ENCODE measurements at regions not wholly inside any gene's neighbourhood (a gene's known extent, or its start where the extent isn't known, plus 50 kb on each side); places are given as distances from the start of the nearest gene placed in this dataset.

DNA sequence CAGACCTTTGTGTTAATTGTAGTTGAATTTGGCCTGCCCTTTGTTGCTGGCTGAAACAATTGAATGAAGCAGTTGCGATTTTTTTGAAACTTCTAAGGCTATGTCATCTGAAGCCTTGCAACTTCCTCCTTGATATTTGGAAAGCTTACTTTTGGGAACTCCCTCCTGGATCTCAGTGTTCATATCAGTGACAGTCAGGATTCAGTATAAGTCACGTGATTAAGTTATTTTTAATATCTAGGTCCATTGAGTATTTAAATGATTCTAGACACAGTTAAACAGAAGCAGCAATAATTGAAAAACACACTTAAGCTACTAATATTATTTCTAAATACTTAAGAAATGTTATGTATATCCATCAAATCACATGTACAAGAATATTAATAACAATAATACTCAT is 951.3 kb downstream of the GRIK2 start:
- no peaks in the 10 kb centered on the region for H3K9me3 Mint-ChIP-seq
- H3K4me1 Mint-ChIP-seq: no peaks in the 10 kb centered on the region
- TF ChIP-seq, protein P1, sequence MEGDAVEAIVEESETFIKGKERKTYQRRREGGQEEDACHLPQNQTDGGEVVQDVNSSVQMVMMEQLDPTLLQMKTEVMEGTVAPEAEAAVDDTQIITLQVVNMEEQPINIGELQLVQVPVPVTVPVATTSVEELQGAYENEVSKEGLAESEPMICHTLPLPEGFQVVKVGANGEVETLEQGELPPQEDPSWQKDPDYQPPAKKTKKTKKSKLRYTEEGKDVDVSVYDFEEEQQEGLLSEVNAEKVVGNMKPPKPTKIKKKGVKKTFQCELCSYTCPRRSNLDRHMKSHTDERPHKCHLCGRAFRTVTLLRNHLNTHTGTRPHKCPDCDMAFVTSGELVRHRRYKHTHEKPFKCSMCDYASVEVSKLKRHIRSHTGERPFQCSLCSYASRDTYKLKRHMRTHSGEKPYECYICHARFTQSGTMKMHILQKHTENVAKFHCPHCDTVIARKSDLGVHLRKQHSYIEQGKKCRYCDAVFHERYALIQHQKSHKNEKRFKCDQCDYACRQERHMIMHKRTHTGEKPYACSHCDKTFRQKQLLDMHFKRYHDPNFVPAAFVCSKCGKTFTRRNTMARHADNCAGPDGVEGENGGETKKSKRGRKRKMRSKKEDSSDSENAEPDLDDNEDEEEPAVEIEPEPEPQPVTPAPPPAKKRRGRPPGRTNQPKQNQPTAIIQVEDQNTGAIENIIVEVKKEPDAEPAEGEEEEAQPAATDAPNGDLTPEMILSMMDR (IDR thresholded peaks at IDR 0.05): no peak
- no peaks in the 10 kb centered on the region for H3K36me3 Mint-ChIP-seq (ENCODE audit: low read depth)
- H3K4me3 Mint-ChIP-seq: no peak overlapping the region
- no peaks in the 10 kb centered on the region for H3K27me3 Mint-ChIP-seq (ENCODE audit: low read depth, poor library complexity)
- no peak for DNase-seq
- no peak overlapping the region for H3K27ac Mint-ChIP-seq

DNA sequence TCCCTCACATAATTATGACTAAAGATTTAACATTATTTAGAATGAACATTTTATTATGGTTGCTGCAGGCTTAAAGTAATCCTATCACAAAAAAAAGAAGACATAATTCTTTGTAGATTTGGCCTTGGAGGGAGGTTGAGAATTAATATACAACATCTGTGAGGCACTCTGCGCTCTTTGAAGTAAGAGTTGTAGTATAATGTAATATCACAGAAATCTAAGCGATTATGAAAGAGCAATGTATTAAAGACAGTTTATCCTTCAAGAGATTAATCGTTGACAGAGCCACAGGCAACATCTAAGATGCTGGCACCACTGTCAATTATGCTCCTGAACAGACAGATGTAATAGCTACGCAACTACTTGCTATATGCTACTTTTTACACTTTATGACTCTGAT is 946.8 kb downstream of the GRIK2 start:
- TF ChIP-seq, protein P1 (IDR thresholded peaks at IDR 0.05): no peak

DNA sequence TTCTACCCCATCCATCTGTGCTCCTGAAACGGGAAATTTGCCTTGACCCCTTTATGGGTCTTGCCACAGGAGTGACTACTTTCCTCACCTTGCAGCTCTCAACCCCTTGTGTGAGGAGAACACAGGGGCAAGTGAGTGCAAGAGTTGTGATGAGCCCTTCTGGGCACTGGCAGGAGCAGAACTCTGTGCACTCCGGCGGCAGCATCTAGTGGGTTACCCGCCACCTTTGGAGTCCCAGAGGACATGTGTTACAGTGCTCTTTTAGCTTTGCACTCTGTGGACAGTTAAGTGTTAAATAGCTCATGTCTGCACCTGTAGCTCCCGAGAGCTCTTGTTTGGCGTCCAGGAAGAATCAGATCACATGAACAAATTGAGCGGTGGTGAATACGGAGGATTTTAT is 940.2 kb downstream of the GRIK2 start:
- Mint-ChIP-seq H3K36me3 (ENCODE audit: low read depth) (no peaks in the 10 kb centered on the region), H3K27me3 (ENCODE audit: low read depth, poor library complexity) (no peaks in the 10 kb centered on the region), H3K4me1 (no peaks in the 10 kb centered on the region), H3K9me3 (no peaks in the 10 kb centered on the region), H3K4me3 (no peak overlapping the region), H3K27ac (no peak overlapping the region)
- TF ChIP-seq, protein P1 (IDR thresholded peaks at IDR 0.05): no peak
- no peak for DNase-seq

More for the DNA sequence above, 946.8 kb downstream of the GRIK2 start:
- H3K4me3 Mint-ChIP-seq: no peak overlapping the region
- H3K27me3 Mint-ChIP-seq (ENCODE audit: low read depth, poor library complexity): no peaks in the 10 kb centered on the region
- no peak overlapping the region for H3K27ac Mint-ChIP-seq
- no peaks in the 10 kb centered on the region for H3K4me1 Mint-ChIP-seq
- no peaks in the 10 kb centered on the region for H3K9me3 Mint-ChIP-seq
- no peak for DNase-seq
- H3K36me3 Mint-ChIP-seq (ENCODE audit: low read depth): no peaks in the 10 kb centered on the region

DNA sequence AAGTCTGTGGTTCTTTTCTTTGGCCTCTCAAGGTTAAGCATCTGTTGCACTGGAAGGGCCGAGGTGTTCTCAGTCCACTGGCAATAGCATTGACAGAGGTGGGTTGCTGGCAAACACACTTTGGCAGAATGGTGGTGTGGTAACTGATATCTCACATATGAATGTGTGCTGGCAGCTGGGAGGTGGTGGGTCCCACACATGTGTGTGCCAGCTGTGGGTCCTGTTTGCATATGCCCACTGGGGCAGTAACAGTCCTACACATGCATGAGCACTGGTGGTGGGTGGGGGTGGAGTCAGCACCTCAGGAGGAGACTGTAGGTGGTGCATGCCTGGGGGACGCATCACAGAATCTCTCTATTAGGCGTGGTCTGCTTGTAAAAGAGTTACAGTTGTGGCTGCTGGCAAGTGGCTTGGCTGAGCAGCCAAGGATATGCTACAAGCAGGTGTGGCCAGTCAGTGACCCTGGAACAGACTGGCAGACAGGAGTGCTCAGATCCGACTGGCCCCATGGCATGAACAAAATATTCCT is 934.3 kb downstream of the GRIK2 start:
- DNase-seq: no peak
- Mint-ChIP-seq H3K27ac (peak overlapping the region; percentile 30), H3K4me1 (no peaks in the 10 kb centered on the region), H3K9me3 (no peaks in the 10 kb centered on the region), H3K4me3 (no peak overlapping the region), H3K27me3 (ENCODE audit: low read depth, poor library complexity) (no peaks in the 10 kb centered on the region), H3K36me3 (ENCODE audit: low read depth) (no peaks in the 10 kb centered on the region)
- TF ChIP-seq, protein P1 (IDR thresholded peaks at IDR 0.05): no peak

DNA sequence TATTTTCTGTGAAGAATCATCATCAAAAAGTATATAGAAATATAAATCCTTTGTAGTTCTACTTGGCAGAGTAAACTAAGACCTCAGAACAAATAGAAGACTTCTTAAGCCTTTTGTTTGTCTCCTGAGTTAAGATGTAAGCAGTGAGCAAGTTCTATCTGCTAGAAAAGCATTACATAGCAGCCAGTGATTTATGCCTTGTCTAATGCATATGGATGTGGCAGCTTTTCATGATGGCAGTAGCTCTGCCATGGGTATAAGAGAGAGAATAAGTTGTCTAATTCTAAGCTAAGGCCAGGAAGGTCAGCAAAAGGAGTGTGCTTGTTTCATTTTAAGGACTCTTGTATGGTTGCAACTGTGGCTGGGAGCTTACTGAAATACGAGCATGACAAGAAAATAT is 920.2 kb downstream of the GRIK2 start:
- Mint-ChIP-seq H3K36me3 (ENCODE audit: low read depth) (no peaks in the 10 kb centered on the region), H3K27ac (no peak overlapping the region), H3K27me3 (ENCODE audit: low read depth, poor library complexity) (no peaks in the 10 kb centered on the region), H3K9me3 (peaks cover 5% of the 10 kb centered on the region), H3K4me1 (no peaks in the 10 kb centered on the region), H3K4me3 (no peak overlapping the region)
- DNase-seq: no peak
- TF ChIP-seq, protein P1 (IDR thresholded peaks at IDR 0.05): no peak

DNA sequence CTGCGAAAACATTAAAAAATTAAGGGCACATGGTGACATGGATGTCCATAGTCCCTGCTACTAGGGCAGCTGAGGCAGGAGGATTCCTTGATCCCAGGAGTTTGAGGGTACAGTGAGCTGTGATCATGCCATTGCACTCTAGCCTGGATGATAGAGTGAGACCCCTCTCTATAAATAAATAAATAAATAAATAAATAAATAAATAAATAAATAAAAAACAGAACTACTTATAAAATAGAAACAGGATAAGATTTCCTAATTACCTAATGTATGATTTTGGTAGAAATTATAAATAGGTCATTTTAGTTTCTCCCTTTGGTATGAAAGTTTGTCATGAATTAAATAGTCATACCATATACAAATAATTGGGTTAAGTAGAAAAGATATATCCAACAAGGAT is 916.2 kb downstream of the GRIK2 start:
- Mint-ChIP-seq H3K36me3 (ENCODE audit: low read depth) (no peaks in the 10 kb centered on the region), H3K4me1 (no peaks in the 10 kb centered on the region), H3K4me3 (no peak overlapping the region), H3K27me3 (ENCODE audit: low read depth, poor library complexity) (no peaks in the 10 kb centered on the region), H3K27ac (no peak overlapping the region), H3K9me3 (peaks cover 5% of the 10 kb centered on the region)
- TF ChIP-seq, protein P1 (IDR thresholded peaks at IDR 0.05): no peak
- no peak for DNase-seq

Measured in nephron progenitor cell (in vitro differentiated cells).